SK-N-MC (cell line): ENCODE measurements at regions not wholly inside any gene's neighbourhood (a gene's known extent, or its start where the extent isn't known, plus 50 kb on each side); places are given as distances from the start of the nearest gene placed in this dataset.

Source experiments
- EZH2 ChIP-seq: fragments of 200-600 bp; sonication (generic); IDR thresholded peaks from one replicate; pipeline ENCODE4 v1.6.1; 2017; ENCODE audit warnings: antibody characterized with exemption
- FOXP2 ChIP-seq: optimal IDR thresholded peaks from 2 replicates; pipeline ENCODE3; 2011; ENCODE audit warnings: mild to moderate bottlenecking, moderate library complexity; ENCODE audit not compliant: insufficient read depth; ENCODE audit errors: extremely low read length, control extremely low read depth
- POLR2AphosphoS5 ChIP-seq: IDR thresholded peaks from 2 replicates; pipeline ENCODE4 v1.6.1; 2012; ENCODE audit warnings: mild to moderate bottlenecking, low read depth, low read length, borderline replicate concordance

DNA sequence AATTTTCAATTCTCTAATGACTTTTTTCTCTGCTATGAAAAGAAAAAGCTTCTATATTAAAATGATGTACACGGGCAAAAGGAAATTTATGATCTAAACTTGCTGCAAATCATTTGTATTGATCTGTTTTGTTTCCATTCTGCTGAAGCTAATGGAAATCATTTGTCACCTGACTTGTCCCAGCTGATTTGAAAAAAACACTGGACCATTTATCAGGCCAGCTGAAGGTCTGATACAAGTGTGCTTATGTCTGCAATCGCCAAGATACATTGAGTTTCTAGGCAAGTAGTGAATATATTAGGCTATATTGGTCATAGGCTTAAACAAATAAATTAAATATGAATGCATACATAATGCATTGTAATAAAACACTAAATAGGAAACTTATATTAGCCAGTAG is 1309.7 kb downstream of the REEP3 start:
- TF ChIP-seq EZH2, result no peak
- no peak for TF ChIP-seq POLR2AphosphoS5
- TF ChIP-seq FOXP2, result no peak
